PC-9 (cell line): ENCODE measurements at regions not wholly inside any gene's neighbourhood (a gene's known extent, or its start where the extent isn't known, plus 50 kb on each side); places are given as distances from the start of the nearest gene placed in this dataset.

ENCODE experiments used
- BruUV-seq: library from RNA; stranded (reverse); fragments of 400-500 nt; replicated peaks from 2 replicates; lab custom pipeline; 2021; lab: Mats Ljungman, UMichigan
- CTCF ChIA-PET: fragments of 300-600 bp; sonication (Branson Sonifier 250); formaldehyde crosslinking; loops from one replicate; lab custom pipeline; 2022; ENCODE audit warnings: antibody characterized with exemption; lab: Charles Lee
- POLR2A ChIA-PET: fragments of 300-600 bp; sonication (Branson Sonifier 250); formaldehyde crosslinking; loops from one replicate; lab custom pipeline; 2022; ENCODE audit warnings: antibody characterized with exemption; ENCODE audit not compliant: unreplicated experiment; lab: Charles Lee
- DNase-seq, 2 experiments: peaks; one replicate each; pipeline versions ENCODE4 v3.0.0 to v3.0.0-alpha.2; 2015 to 2022; ENCODE audit warnings: mixed read lengths in 1 of 2
- H2AFZ ChIP-seq: fragments of 200-600 bp; sonication (generic); 2 replicates; pipeline ENCODE4 v1.8.1; 2017; ENCODE audit warnings: antibody characterized with exemption
- H3F3A ChIP-seq: fragments of 200-600 bp; sonication (generic); 2 replicates; pipeline ENCODE4 v1.8.1; 2017; ENCODE audit warnings: antibody characterized with exemption, mild to moderate bottlenecking, low read depth; ENCODE audit not compliant: insufficient read depth
- H3K27ac ChIP-seq: fragments of 200-600 bp; sonication (generic); 2 replicates; pipeline ENCODE4 v1.6.1; 2016; ENCODE audit warnings: mixed run types
- H3K27me3 ChIP-seq: fragments of 200-600 bp; sonication (generic); 2 replicates; pipeline ENCODE4 v1.6.1; 2016; ENCODE audit warnings: low read depth, mixed run types; ENCODE audit not compliant: insufficient read depth
- H3K36me3 ChIP-seq: fragments of 200-600 bp; sonication (generic); 2 replicates; pipeline ENCODE4 v1.6.1; 2016; ENCODE audit warnings: low read depth, mixed run types
- H3K4me1 ChIP-seq: fragments of 200-600 bp; sonication (generic); replicated peaks from 2 replicates; pipeline ENCODE4 v1.6.1; 2016; ENCODE audit warnings: mixed run types; ENCODE audit not compliant: insufficient read depth
- H3K4me2 ChIP-seq: fragments of 200-600 bp; sonication (generic); 2 replicates; pipeline ENCODE4 v1.6.1; 2017; ENCODE audit warnings: mixed run types
- H3K4me3 ChIP-seq: fragments of 200-600 bp; sonication (generic); 2 replicates; pipeline ENCODE4 v1.6.1; 2016; ENCODE audit warnings: mixed run types
- H3K79me2 ChIP-seq: fragments of 200-600 bp; sonication (generic); 2 replicates; pipeline ENCODE4 v1.6.1; 2017; ENCODE audit warnings: low read depth, mixed run types
- H3K9me2 ChIP-seq: fragments of 200-600 bp; sonication (generic); 2 replicates; pipeline ENCODE4 v1.8.1; 2017; ENCODE audit warnings: mild to moderate bottlenecking; ENCODE audit not compliant: insufficient read depth
- H3K9me3 ChIP-seq: fragments of 200-600 bp; sonication (generic); 2 replicates; pipeline ENCODE4 v1.8.1; 2016; ENCODE audit warnings: low read depth; ENCODE audit not compliant: insufficient read depth
- H4K20me1 ChIP-seq: fragments of 200-600 bp; sonication (generic); 2 replicates; pipeline ENCODE4 v1.8.1; 2017; ENCODE audit not compliant: insufficient read depth
- CTCF ChIP-seq: fragments of 200-600 bp; sonication (generic); conservative IDR thresholded peaks from 2 replicates; pipeline ENCODE4 v1.6.1; 2017; ENCODE audit warnings: mixed run types, antibody characterized with exemption, mild to moderate bottlenecking, moderate library complexity
- EZH2 ChIP-seq: fragments of 200-600 bp; sonication (generic); IDR thresholded peaks from 2 replicates; pipeline ENCODE4 v1.8.0; 2017; ENCODE audit warnings: antibody characterized with exemption, low read depth
- intact Hi-C: fragments of 100-400 bp; cut with micrococcal nuclease; formaldehyde crosslinking; loops from one replicate; pipeline ENCODE4 v1.10.0; 2022; ENCODE audit not compliant: unreplicated experiment

GRCh38 chr15:29442532-29442931, 172.9 kb upstream of the NSMCE3 start:
- Histone ChIP-seq H3K4me1 (no peaks in the 10 kb centered on the region), H3K9me2 (no peaks in the 10 kb centered on the region), H3K36me3 (no peaks in the 10 kb centered on the region), H2AFZ (no peak overlapping the region), H3K27me3 (peaks cover 6% of the 10 kb centered on the region), H3K9me3 (no peaks in the 10 kb centered on the region), H3K79me2 (no peaks in the 10 kb centered on the region), H3K4me3 (no peak overlapping the region), H3K4me2 (no peak overlapping the region), H4K20me1 (no peaks in the 10 kb centered on the region), H3F3A (no peaks in the 10 kb centered on the region), H3K27ac (no peak overlapping the region)
- intact Hi-C loops, result no loop called here
- no peak for DNase-seq
- ChIA-PET CTCF (no interaction called here), POLR2A (no interaction called here)
- TF ChIP-seq EZH2 (no peak), CTCF (no peak)
- no TSS peak for BruUV-seq

- no peak for DNase-seq
- Histone ChIP-seq H3K27ac (no peak overlapping the region), H3K9me2 (no peaks in the 10 kb centered on the region), H3K79me2 (no peaks in the 10 kb centered on the region), H3K4me2 (no peak overlapping the region), H4K20me1 (no peaks in the 10 kb centered on the region), H3K36me3 (no peaks in the 10 kb centered on the region), H3K9me3 (no peaks in the 10 kb centered on the region), H3K4me3 (no peak overlapping the region), H3K4me1 (no peaks in the 10 kb centered on the region), H3K27me3 (peaks cover 8% of the 10 kb centered on the region), H2AFZ (no peak overlapping the region), H3F3A (no peaks in the 10 kb centered on the region)
- intact Hi-C loops, result no loop called here
- TF ChIP-seq CTCF (no peak), EZH2 (no peak)
- no TSS peak for BruUV-seq
- ChIA-PET POLR2A (no interaction called here), CTCF (no interaction called here)
Measured at GRCh38 chr15:29440541-29440940, 170.9 kb upstream of the NSMCE3 start.

- BruUV-seq, result no TSS peak
- ChIA-PET CTCF (no interaction called here), POLR2A (no interaction called here)
- H3F3A ChIP-seq, result no peaks in the 10 kb centered on the region
- no peak overlapping the region for H3K4me3 ChIP-seq
- no peaks in the 10 kb centered on the region for H3K4me1 ChIP-seq
- no peak overlapping the region for H2AFZ ChIP-seq
- TF ChIP-seq CTCF, result no peak
- no peak for TF ChIP-seq EZH2
- no peak overlapping the region for H3K4me2 ChIP-seq
- H3K36me3 ChIP-seq, result no peaks in the 10 kb centered on the region
- H3K9me3 ChIP-seq, result no peaks in the 10 kb centered on the region
- H4K20me1 ChIP-seq, result no peaks in the 10 kb centered on the region
- H3K9me2 ChIP-seq, result no peaks in the 10 kb centered on the region
- no peak overlapping the region for H3K27ac ChIP-seq
- H3K79me2 ChIP-seq, result no peaks in the 10 kb centered on the region
- peaks cover 16% of the 10 kb centered on the region for H3K27me3 ChIP-seq
- intact Hi-C loops, result no loop called here
- DNase-seq, result no peak
Measured at GRCh38 chr15:29438703-29439055, 169.1 kb upstream of the NSMCE3 start.
